GM12878 (cell line): ENCODE measurements at regions not wholly inside any gene's neighbourhood (a gene's known extent, or its start where the extent isn't known, plus 50 kb on each side); places are given as distances from the start of the nearest gene placed in this dataset.

Source experiments
- ATF2 ChIP-seq: IDR thresholded peaks from 2 replicates; pipeline ENCODE4 v1.6.1; 2012; ENCODE audit warnings: low read length, inconsistent platforms
- CEBPZ ChIP-seq: fragments of 150-350 bp; IDR thresholded peaks from 2 replicates; pipeline ENCODE4 v1.6.1; 2016; ENCODE audit warnings: low read depth, low read length
- CREB1 ChIP-seq: IDR thresholded peaks from 2 replicates; pipeline ENCODE4 v1.6.1; 2012; ENCODE audit warnings: low read depth, mild to moderate bottlenecking, inconsistent platforms
- CTCF ChIP-seq, 3 experiments: IDR thresholded peaks in 2 of 3; conservative IDR thresholded peaks in 1 of 3; 2 replicates each; pipeline ENCODE4 v1.5.1; 2011; ENCODE audit warnings: low read depth in 3 of 3, low read length in 3 of 3, mild to moderate bottlenecking in 3 of 3, control low read depth in 2 of 3, moderate library complexity in 2 of 3, inconsistent platforms in 1 of 3, mixed read lengths in 1 of 3; ENCODE audit not compliant: control insufficient read depth in 2 of 3, insufficient read depth in 1 of 3; ENCODE audit errors: extremely low read depth in 1 of 3
- DPF2 ChIP-seq: fragments of 450-650 bp; IDR thresholded peaks from 2 replicates; pipeline ENCODE4 v1.6.1; 2017; ENCODE audit warnings: mild to moderate bottlenecking
- E2F4 ChIP-seq: IDR thresholded peaks from 2 replicates; pipeline ENCODE4 v1.6.1; 2012; ENCODE audit warnings: low read depth, low read length, improper control_type of control experiment
- MAX ChIP-seq: IDR thresholded peaks from 2 replicates; pipeline ENCODE4 v1.6.1; 2012; ENCODE audit warnings: low read depth, low read length, improper control_type of control experiment
- NFYB ChIP-seq: IDR thresholded peaks from 2 replicates; pipeline ENCODE4 v1.6.1; 2011; ENCODE audit warnings: low read depth, mild to moderate bottlenecking, low read length, improper control_type of control experiment, moderate library complexity; ENCODE audit not compliant: insufficient read depth
- POU2F2 ChIP-seq: IDR thresholded peaks from 3 replicates; pipeline ENCODE4 v1.6.1; 2011; ENCODE audit warnings: low read depth, mild to moderate bottlenecking, low read length, borderline replicate concordance
- RAD51 ChIP-seq: fragments of 450-650 bp; IDR thresholded peaks from 2 replicates; pipeline ENCODE4 v1.6.1; 2016; ENCODE audit warnings: moderate library complexity, mild to moderate bottlenecking, inconsistent platforms
- ZBTB33 ChIP-seq: fragments of 450-650 bp; IDR thresholded peaks from 2 replicates; pipeline ENCODE4 v1.6.1; 2017; ENCODE audit warnings: mild to moderate bottlenecking
- ZNF274 ChIP-seq: IDR thresholded peaks from one replicate; pipeline ENCODE4 v1.8.0; 2011; ENCODE audit not compliant: insufficient read length, insufficient read depth
- ZZZ3 ChIP-seq: IDR thresholded peaks from 2 replicates; pipeline ENCODE4 v1.6.1; 2011; ENCODE audit warnings: low read depth; ENCODE audit not compliant: control insufficient read depth, insufficient read length

- TF ChIP-seq NFYB (no peak), MAX (no peak), CTCF (IDR thresholded peaks at IDR 0.05 in 2 of 3, conservative IDR thresholded peaks at IDR 0.05 in 1 of 3; ENCODE audit: control insufficient read depth in 2 of 3, extremely low read depth in 1 of 3, insufficient read depth in 1 of 3, low read depth in 3 of 3, low read length in 3 of 3) (no peak), ZBTB33 (no peak), ZNF274 (no peak), CEBPZ (no peak), RAD51 (no peak), CREB1 (no peak), ATF2 (no peak), ZZZ3 (no peak), DPF2 (no peak), POU2F2 (no peak), E2F4 (no peak)
Measured at GRCh38 chr4:141851246-141851891, 215.0 kb downstream of the IL15 start.
